SK-N-SH (cell line): ENCODE measurements at regions not wholly inside any gene's neighbourhood (a gene's known extent, or its start where the extent isn't known, plus 50 kb on each side); places are given as distances from the start of the nearest gene placed in this dataset.
A peak's percentile ranks its signal among the peaks of the same experiment; 100 is the strongest.

Experiments
- CTCF ChIP-seq: fragments of 200-600 bp; sonication (generic); IDR thresholded peaks from 2 replicates; pipeline ENCODE4 v1.6.1; 2017; ENCODE audit warnings: antibody characterized with exemption, mild to moderate bottlenecking, moderate library complexity
- FOXM1 ChIP-seq: IDR thresholded peaks from 2 replicates; pipeline ENCODE4 v1.4.0; 2012; ENCODE audit warnings: low read depth, mild to moderate bottlenecking
- GABPA ChIP-seq: IDR thresholded peaks from 2 replicates; pipeline ENCODE4 v1.4.0; 2012; ENCODE audit warnings: low read depth, mild to moderate bottlenecking
- IRF3 ChIP-seq: fragments of 150-350 bp; IDR thresholded peaks from 2 replicates; pipeline ENCODE4 v1.6.1; 2016; ENCODE audit warnings: mild to moderate bottlenecking, low read depth, low read length
- JUND ChIP-seq: IDR thresholded peaks from 2 replicates; pipeline ENCODE4 v1.4.0; 2012
- MAX ChIP-seq: IDR thresholded peaks from 2 replicates; pipeline ENCODE4 v1.4.0; 2012; ENCODE audit warnings: low read depth
- MEF2A ChIP-seq: IDR thresholded peaks from 2 replicates; pipeline ENCODE4 v1.4.0; 2012; ENCODE audit warnings: low read depth, borderline replicate concordance
- NFIC ChIP-seq: IDR thresholded peaks from 2 replicates; pipeline ENCODE4 v1.4.0; 2012; ENCODE audit warnings: borderline replicate concordance
- NRF1 ChIP-seq: IDR thresholded peaks from 2 replicates; pipeline ENCODE4 v1.6.1; 2012; ENCODE audit warnings: low read depth, mild to moderate bottlenecking, low read length
- POLR2AphosphoS5 ChIP-seq: IDR thresholded peaks from 2 replicates; pipeline ENCODE4 v1.6.1; 2012; ENCODE audit warnings: low read depth, low read length

GRCh38 chr6:49326347-49326746, 136.7 kb downstream of the MMUT start:
- TF ChIP-seq CTCF: no peak
- no peak for TF ChIP-seq NRF1
- no peak for TF ChIP-seq MAX
- no peak for TF ChIP-seq GABPA
- TF ChIP-seq POLR2AphosphoS5: no peak
- peak; percentile 82 for TF ChIP-seq MEF2A
- TF ChIP-seq FOXM1: no peak
- no peak for TF ChIP-seq IRF3
- TF ChIP-seq JUND: peak; percentile 8; the same call in 1 of the 2 replicates
- no peak for TF ChIP-seq NFIC
